K562 (cell line): ENCODE measurements at regions not wholly inside any gene's neighbourhood (a gene's known extent, or its start where the extent isn't known, plus 50 kb on each side); places are given as distances from the start of the nearest gene placed in this dataset.

Experiments
- ATAC-seq: fragments of 200-7000 bp; cut with Tn5 transposase; 3 replicates; pipeline ENCODE4 v1.9.1; 2020; ENCODE audit warnings: moderate library complexity
- BruUV-seq: library from RNA; stranded (reverse); fragments of 400-500 nt; replicated peaks from 2 replicates; lab custom pipeline; 2021; lab: Mats Ljungman, UMichigan
- CTCF ChIA-PET: fragments of 300-600 bp; formaldehyde crosslinking; extraction: SDS; loops from one replicate; lab custom pipeline; 2021; ENCODE audit warnings: low intra/inter-chr PET ratio; lab: Yijun Ruan, JAX
- POLR2A ChIA-PET: fragments of 300-600, 350-650 bp; sonication (Branson Sonifier 250); formaldehyde crosslinking; extraction: SDS; loops from one replicate; lab custom pipeline; 2021; ENCODE audit warnings: antibody characterized with exemption, inconsistent platforms; lab: Yijun Ruan, JAX
- DNase-seq, 4 experiments: peaks; one replicate each; pipeline versions ENCODE4 v3.0.0 to v3.0.0-alpha.2; 2011 to 2018; ENCODE audit warnings: low spot score in 3 of 4, mixed read lengths in 3 of 4; ENCODE audit errors: extremely low read depth in 1 of 4
- FAIRE-seq: peaks from 2 replicates; lab custom pipeline; 2011; peaks lifted over from hg19 to GRCh38; lab: Jason Lieb, UNC
- H2AFZ ChIP-seq: 2 replicates; pipeline ENCODE4 v1.6.0; 2011; ENCODE audit warnings: low read depth, low read length, control low read depth, inconsistent platforms
- H3K27ac ChIP-seq: fragments of 200-600 bp; 3 replicates; pipeline ENCODE4 v1.8.0; 2011; ENCODE audit warnings: low read depth, mild to moderate bottlenecking, control low read depth, inconsistent platforms, low read length, moderate library complexity, mixed read lengths; ENCODE audit errors: extremely low read depth
- H3K27me3 ChIP-seq, 2 experiments: fragments of 300-600 bp in 1 of 2; 2 replicates in 1 of 2; 3 replicates in 1 of 2; pipeline versions ENCODE4 v1.6.0 to v1.8.0; 2011; ENCODE audit warnings: inconsistent platforms in 2 of 2, low read length in 2 of 2, mild to moderate bottlenecking in 1 of 2, mixed read lengths in 1 of 2, moderate library complexity in 1 of 2; ENCODE audit not compliant: control insufficient read depth in 2 of 2, insufficient read depth in 2 of 2
- H3K36me3 ChIP-seq: fragments of 300-600 bp; 3 replicates; pipeline ENCODE4 v1.8.0; 2011; ENCODE audit warnings: mild to moderate bottlenecking, low read length, inconsistent platforms; ENCODE audit not compliant: control insufficient read depth, insufficient read depth
- H3K4me1 ChIP-seq, 2 experiments: fragments of 200-600 bp in 1 of 2; replicated peaks in 1 of 2; 2 replicates in 1 of 2; 3 replicates in 1 of 2; pipeline versions ENCODE4 v1.5.1 to v1.8.0; 2011; ENCODE audit warnings: inconsistent platforms in 2 of 2, low read length in 2 of 2, mild to moderate bottlenecking in 1 of 2, mixed read lengths in 1 of 2, moderate library complexity in 1 of 2; ENCODE audit not compliant: control insufficient read depth in 2 of 2, insufficient read depth in 2 of 2
- H3K4me2 ChIP-seq: 2 replicates; pipeline ENCODE4 v1.6.1; 2011; ENCODE audit warnings: low read length, control low read depth, inconsistent platforms, mixed read lengths; ENCODE audit not compliant: insufficient read depth
- H3K4me3 ChIP-seq: fragments of 200-600 bp; sonication (generic), shearing (Covaris generic); 2 replicates; pipeline ENCODE4 v1.5.1; 2016; ENCODE audit warnings: control low read depth, inconsistent platforms
- H3K79me2 ChIP-seq: fragments of 200-600 bp; 3 replicates; pipeline ENCODE4 v1.8.0; 2011; ENCODE audit warnings: low read length, inconsistent platforms; ENCODE audit not compliant: control insufficient read depth, insufficient read depth
- H3K9ac ChIP-seq, 2 experiments: 2 replicates each; pipeline versions ENCODE4 v1.6.0 to v1.6.1; 2011; ENCODE audit warnings: low read depth in 2 of 2, low read length in 2 of 2, control low read depth in 1 of 2, inconsistent platforms in 1 of 2, mild to moderate bottlenecking in 1 of 2, mixed read lengths in 1 of 2; ENCODE audit not compliant: insufficient read depth in 1 of 2
- H3K9me1 ChIP-seq: one replicate; pipeline ENCODE4 v1.6.0; 2011; ENCODE audit warnings: inconsistent platforms, mild to moderate bottlenecking, low read length, moderate library complexity; ENCODE audit not compliant: control insufficient read depth, insufficient read depth
- H3K9me3 ChIP-seq: replicated peaks from 2 replicates; pipeline ENCODE4 v1.5.1; 2011; ENCODE audit warnings: low read depth, low read length, inconsistent platforms; ENCODE audit not compliant: control insufficient read depth, insufficient read depth
- H4K20me1 ChIP-seq: replicated peaks from 2 replicates; pipeline ENCODE4 v1.6.1; 2011; ENCODE audit warnings: low read length, inconsistent platforms, mixed read lengths; ENCODE audit not compliant: control insufficient read depth, insufficient read depth
- ARID2 ChIP-seq: fragments of 450-650 bp; IDR thresholded peaks from 2 replicates; pipeline ENCODE4 v1.6.1; 2017; ENCODE audit warnings: antibody characterized with exemption, mild to moderate bottlenecking
- FOXO4 ChIP-seq: fragments of 450-650 bp; formaldehyde crosslinking; IDR thresholded peaks from 2 replicates; pipeline ENCODE4 v1.4.0; 2020; ENCODE audit warnings: mild to moderate bottlenecking, moderate library complexity
- KLF13 ChIP-seq: fragments of 450-650 bp; IDR thresholded peaks from 2 replicates; pipeline ENCODE4 v1.6.1; 2016; ENCODE audit warnings: missing genetic modification characterization, low read depth, mild to moderate bottlenecking, missing compliant biosample characterization, moderate library complexity, borderline replicate concordance
- LARP7 ChIP-seq: fragments of 450-650 bp; IDR thresholded peaks from 2 replicates; pipeline ENCODE4 v1.6.1; 2016
- MCM2 ChIP-seq: fragments of 450-650 bp; IDR thresholded peaks from 2 replicates; pipeline ENCODE4 v1.6.1; 2017; ENCODE audit warnings: low read depth, mild to moderate bottlenecking
- MYBL2 ChIP-seq, 2 experiments: fragments of 450-650 bp in 1 of 2; sonication (generic) in 1 of 2; formaldehyde crosslinking in 1 of 2; IDR thresholded peaks; 2 replicates each; pipeline versions ENCODE4 v1.6.1 to v1.8.1; 2017 to 2022; ENCODE audit warnings: borderline replicate concordance in 1 of 2, inconsistent platforms in 1 of 2, low read depth in 1 of 2, mild to moderate bottlenecking in 1 of 2, missing genetic modification reagents in 1 of 2, moderate library complexity in 1 of 2
- PHF21A ChIP-seq: fragments of 450-650 bp; IDR thresholded peaks from 2 replicates; pipeline ENCODE4 v1.6.1; 2017; ENCODE audit warnings: low read depth, borderline replicate concordance
- PHTF2 ChIP-seq: fragments of 250-450 bp; sonication (Bioruptor Pico); IDR thresholded peaks from 2 replicates; pipeline ENCODE4 v1.5.0; 2021; ENCODE audit warnings: mild to moderate bottlenecking
- PRDM10 ChIP-seq: fragments of 450-650 bp; IDR thresholded peaks from 2 replicates; pipeline ENCODE4 v1.6.1; 2018; ENCODE audit not compliant: partially characterized antibody
- PURB ChIP-seq: sonication (generic); formaldehyde crosslinking; IDR thresholded peaks from 2 replicates; pipeline ENCODE4 v1.9.0; 2021; ENCODE audit warnings: low read depth, mild to moderate bottlenecking, missing genetic modification reagents
- RERE ChIP-seq: sonication (generic); formaldehyde crosslinking; IDR thresholded peaks from 2 replicates; pipeline ENCODE4 v1.8.0; 2023; ENCODE audit warnings: missing genetic modification reagents, mild to moderate bottlenecking, borderline replicate concordance
- SMAD2 ChIP-seq: fragments of 150-350 bp; IDR thresholded peaks from 2 replicates; pipeline ENCODE4 v1.6.1; 2014; ENCODE audit warnings: low read depth, mild to moderate bottlenecking, low read length
- STAT5A ChIP-seq: IDR thresholded peaks from 2 replicates; pipeline ENCODE4 v1.6.1; 2012; ENCODE audit warnings: low read length, inconsistent platforms, borderline replicate concordance
- ZNF561 ChIP-seq: fragments of 450-650 bp; formaldehyde crosslinking; conservative IDR thresholded peaks from 2 replicates; pipeline ENCODE4 v1.4.0; 2020; ENCODE audit warnings: mild to moderate bottlenecking, moderate library complexity
- in situ Hi-C: fragments of 300-500 bp; cut with MboI; formaldehyde crosslinking; loops from 4 replicates; pipeline ENCODE4 v1.15.0; 2018; ENCODE audit warnings: inconsistent platforms, mixed read lengths
- intact Hi-C: fragments of 100-400 bp; cut with micrococcal nuclease; formaldehyde crosslinking; loops from 2 replicates; pipeline ENCODE4 v1.14.2; 2022

- no peaks in the 10 kb centered on the region for H3K27me3 ChIP-seq
- no peaks in the 10 kb centered on the region for H3K4me1 ChIP-seq
- H3K27ac ChIP-seq, result no peak overlapping the region
- no peaks in the 10 kb centered on the region for H4K20me1 ChIP-seq
- POLR2A ChIA-PET, result no interaction called here
- H3K4me3 ChIP-seq, result no peak overlapping the region
- H3K36me3 ChIP-seq, result no peaks in the 10 kb centered on the region
- no peaks in the 10 kb centered on the region for H3K79me2 ChIP-seq
- FAIRE-seq, result no peak
- H3K9me3 ChIP-seq, result no peaks in the 10 kb centered on the region
- no peak overlapping the region for H3K4me2 ChIP-seq
- no peak overlapping the region for H2AFZ ChIP-seq
- DNase-seq, result no peak
- no peak overlapping the region for H3K9ac ChIP-seq
- in situ Hi-C loops, result no loop called here
- no peaks in the 10 kb centered on the region for H3K9me1 ChIP-seq
- CTCF ChIA-PET, result no interaction called here
- ATAC-seq, result no peak
- no TSS peak for BruUV-seq
- intact Hi-C loops, result no loop called here
- TF ChIP-seq ARID2, result no peak
- no peak for TF ChIP-seq ZNF561 (CRISPR knock-in tag)
- TF ChIP-seq LARP7, result no peak
- no peak for TF ChIP-seq STAT5A
- no peak for TF ChIP-seq PRDM10
- TF ChIP-seq KLF13 (tag), result no peak
- TF ChIP-seq PHTF2 (CRISPR knock-in tag), result no peak
- TF ChIP-seq MYBL2 (IDR thresholded peaks at IDR 0.05; ENCODE audit: low read depth), result no peak
- TF ChIP-seq MYBL2 (CRISPR knock-in tag; IDR thresholded peaks at IDR 0.05; ENCODE audit: borderline replicate concordance), result no peak
- TF ChIP-seq SMAD2, result no peak
- no peak for TF ChIP-seq RERE (CRISPR knock-in tag)
- no peak for TF ChIP-seq PURB (CRISPR knock-in tag)
- TF ChIP-seq MCM2, result no peak
- TF ChIP-seq PHF21A, result no peak
- no peak for TF ChIP-seq FOXO4 (CRISPR knock-in tag)
Measured at GRCh38 chrX:67436867-67437266, 107.0 kb upstream of the AR start.
